RWPE2 (cell line): ENCODE measurements at regions not wholly inside any gene's neighbourhood (a gene's known extent, or its start where the extent isn't known, plus 50 kb on each side); places are given as distances from the start of the nearest gene placed in this dataset.

ENCODE experiments used
- ATAC-seq: fragments of 200-7000 bp; cut with Tn5 transposase; 3 replicates; pipeline ENCODE4 v1.9.1; 2021; ENCODE audit warnings: low read depth
- DNase-seq: peaks from one replicate; pipeline ENCODE4 v3.0.0-alpha.2; 2020; ENCODE audit warnings: low spot score
- H3K27ac ChIP-seq: fragments of 450-650 bp; 2 replicates; pipeline ENCODE4 v1.5.1; 2017; ENCODE audit warnings: mild to moderate bottlenecking; ENCODE audit not compliant: poor library complexity, severe bottlenecking
- H3K27me3 ChIP-seq: fragments of 250-450 bp; sonication (Bioruptor Pico); 2 replicates; pipeline ENCODE4 v1.5.1; 2021; ENCODE audit warnings: mild to moderate bottlenecking, moderate library complexity; ENCODE audit not compliant: insufficient read depth, poor library complexity, severe bottlenecking
- H3K36me3 ChIP-seq: fragments of 250-450 bp; sonication (Bioruptor Pico); 2 replicates; pipeline ENCODE4 v1.5.1; 2020; ENCODE audit warnings: low read depth, mild to moderate bottlenecking, moderate library complexity
- H3K4me1 ChIP-seq: fragments of 250-450 bp; sonication (Bioruptor Pico); 2 replicates; pipeline ENCODE4 v1.5.1; 2021; ENCODE audit warnings: mild to moderate bottlenecking, moderate library complexity; ENCODE audit not compliant: insufficient read depth, poor library complexity, severe bottlenecking
- H3K4me3 ChIP-seq: fragments of 250-450 bp; sonication (Bioruptor Pico); 2 replicates; pipeline ENCODE4 v1.5.1; 2021; ENCODE audit warnings: mild to moderate bottlenecking, moderate library complexity; ENCODE audit not compliant: severe bottlenecking
- H3K9me3 ChIP-seq: fragments of 250-450 bp; sonication (Bioruptor Pico); 2 replicates; pipeline ENCODE4 v1.5.1; 2021; ENCODE audit warnings: mild to moderate bottlenecking, moderate library complexity; ENCODE audit not compliant: severe bottlenecking
- CTCF ChIP-seq: fragments of 450-650 bp; IDR thresholded peaks from one replicate; pipeline ENCODE4 v1.5.1; 2017; ENCODE audit warnings: mild to moderate bottlenecking, moderate library complexity; ENCODE audit not compliant: poor library complexity, severe bottlenecking

DNA sequence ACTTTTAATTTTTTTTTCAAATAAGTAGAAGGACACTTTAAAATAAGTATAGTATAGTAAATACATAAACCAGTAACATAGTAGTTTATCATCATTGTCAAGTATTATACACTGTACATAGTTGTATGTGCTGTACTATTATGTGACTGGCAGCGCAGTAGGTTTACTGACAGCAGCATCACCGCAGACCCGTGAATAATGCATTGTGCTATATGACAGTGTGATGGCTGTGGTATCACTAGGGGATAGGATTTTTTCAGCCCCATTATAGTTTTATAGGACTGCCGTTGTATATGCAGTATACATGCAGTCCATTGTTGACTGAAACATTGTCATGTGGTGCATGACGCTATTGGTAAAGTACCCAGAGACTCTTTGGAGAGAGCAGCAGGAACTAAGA is 306.5 kb downstream of the SQOR start:
- Histone ChIP-seq H3K27ac (no peak overlapping the region), H3K36me3 (no peaks in the 10 kb centered on the region), H3K4me3 (no peak overlapping the region), H3K4me1 (no peaks in the 10 kb centered on the region), H3K27me3 (no peaks in the 10 kb centered on the region), H3K9me3 (no peaks in the 10 kb centered on the region)
- no peak for DNase-seq
- no peak for ATAC-seq
- TF ChIP-seq CTCF, result no peak

DNA sequence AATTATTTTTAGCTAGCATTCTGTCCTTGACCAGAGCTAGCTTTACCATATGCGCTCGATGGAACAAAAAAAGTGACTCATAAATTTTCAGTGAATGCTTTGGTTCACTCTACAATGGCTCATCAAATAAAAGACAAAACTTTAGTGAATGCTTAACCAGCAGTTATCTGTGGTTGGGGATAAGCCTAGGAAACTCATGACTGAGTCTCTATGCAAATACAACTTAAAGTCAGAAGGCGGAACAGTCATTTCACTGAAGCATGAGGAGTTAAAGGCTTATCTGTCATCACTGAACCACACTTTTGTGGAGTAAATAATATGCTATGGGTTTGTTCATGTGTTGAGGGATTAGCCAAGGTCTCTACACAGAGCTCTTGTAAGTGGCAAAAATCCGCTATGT is 308.4 kb downstream of the SQOR start:
- H3K4me3 ChIP-seq, result no peak overlapping the region
- H3K36me3 ChIP-seq, result no peaks in the 10 kb centered on the region
- H3K27ac ChIP-seq, result no peak overlapping the region
- ATAC-seq (no peak), DNase-seq (no peak)
- H3K9me3 ChIP-seq, result no peaks in the 10 kb centered on the region
- H3K4me1 ChIP-seq, result no peaks in the 10 kb centered on the region
- no peak for TF ChIP-seq CTCF
- no peaks in the 10 kb centered on the region for H3K27me3 ChIP-seq

DNA sequence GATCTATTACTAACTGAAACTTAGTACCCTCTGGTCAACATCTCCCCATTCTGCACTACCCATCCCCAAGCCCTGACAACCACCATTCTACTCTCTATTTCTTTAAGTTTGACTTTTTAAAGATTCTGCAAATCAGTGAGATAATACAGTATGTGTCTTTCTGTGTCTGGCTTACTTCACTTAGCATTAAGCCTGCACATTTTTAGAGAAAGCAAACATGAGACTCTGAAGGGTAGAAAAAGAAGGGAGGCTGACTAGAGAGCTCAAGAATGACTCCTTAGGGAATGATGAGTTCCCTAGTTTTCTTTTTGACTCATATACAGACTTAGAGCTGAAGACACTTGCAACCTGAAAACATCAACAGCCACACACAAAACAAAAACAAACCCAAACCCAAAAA is 311.3 kb downstream of the SQOR start:
- no peak overlapping the region for H3K4me3 ChIP-seq
- no peak for ATAC-seq
- H3K9me3 ChIP-seq, result no peaks in the 10 kb centered on the region
- DNase-seq, result no peak
- no peak for TF ChIP-seq CTCF
- no peaks in the 10 kb centered on the region for H3K27me3 ChIP-seq
- no peak overlapping the region for H3K27ac ChIP-seq
- no peaks in the 10 kb centered on the region for H3K36me3 ChIP-seq
- H3K4me1 ChIP-seq, result no peaks in the 10 kb centered on the region

DNA sequence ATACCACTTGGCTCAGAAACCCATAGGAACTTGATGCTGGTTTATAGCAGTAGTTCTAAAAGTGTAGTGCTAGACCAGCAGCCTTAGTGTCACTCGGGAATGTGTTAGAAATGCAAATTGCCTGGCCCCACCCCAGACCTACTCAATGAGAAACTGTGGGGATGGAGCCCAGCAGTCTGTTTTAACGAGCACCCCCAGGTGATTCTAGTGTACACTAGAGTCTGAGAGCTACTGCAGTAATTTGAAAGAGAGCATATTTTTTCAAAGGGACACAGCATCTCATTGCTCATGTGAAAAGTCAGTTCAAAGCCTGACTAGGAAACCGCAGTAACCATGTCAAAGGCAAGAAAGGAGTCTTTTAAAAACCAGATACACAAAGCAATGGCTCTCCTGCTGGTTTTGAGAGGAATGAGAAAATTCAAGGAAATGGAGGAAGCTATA is 313.4 kb downstream of the SQOR start:
- Histone ChIP-seq H3K27me3 (no peaks in the 10 kb centered on the region), H3K4me1 (no peaks in the 10 kb centered on the region), H3K27ac (no peak overlapping the region), H3K36me3 (no peaks in the 10 kb centered on the region), H3K9me3 (no peaks in the 10 kb centered on the region), H3K4me3 (no peak overlapping the region)
- no peak for ATAC-seq
- DNase-seq, result no peak
- TF ChIP-seq CTCF, result no peak

DNA sequence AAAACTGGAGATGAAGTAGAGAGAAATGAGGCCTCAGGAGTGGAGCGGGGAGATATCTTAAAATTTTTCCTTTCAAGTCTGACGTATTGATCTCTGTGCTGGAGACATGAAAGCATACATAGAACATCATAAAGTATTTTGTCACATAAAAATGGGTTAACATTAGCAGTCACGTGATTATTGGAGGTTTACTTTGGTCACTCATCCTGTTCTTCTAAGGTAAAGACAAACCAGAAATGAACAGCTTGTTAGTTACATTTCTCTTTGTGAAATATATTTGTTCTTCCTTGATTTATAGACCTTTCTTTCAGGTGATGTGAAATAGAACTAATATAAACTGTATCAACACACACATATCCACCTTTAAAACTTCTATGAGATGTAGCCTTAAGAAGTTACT is 324.1 kb downstream of the SQOR start:
- no peaks in the 10 kb centered on the region for H3K4me1 ChIP-seq
- H3K36me3 ChIP-seq, result no peaks in the 10 kb centered on the region
- H3K27me3 ChIP-seq, result peaks cover 4% of the 10 kb centered on the region
- no peak overlapping the region for H3K27ac ChIP-seq
- no peak for TF ChIP-seq CTCF
- DNase-seq (no peak), ATAC-seq (no peak)
- peaks cover 3% of the 10 kb centered on the region for H3K9me3 ChIP-seq
- H3K4me3 ChIP-seq, result no peak overlapping the region
